Activated CD8-positive, alpha-beta memory T cell treated with anti-CD3 and anti-CD28 coated beads for 48 hours (primary cell): ENCODE measurements at regions not wholly inside any gene's neighbourhood (a gene's known extent, or its start where the extent isn't known, plus 50 kb on each side); places are given as distances from the start of the nearest gene placed in this dataset.

Experiments
- DNase-seq, 3 experiments: peaks; one replicate each; pipeline ENCODE4 v3.0.0-alpha.2; 2020; ENCODE audit warnings: low read depth in 2 of 3, low spot score in 2 of 3

- no peak for DNase-seq
Measured at GRCh38 chr4:26101011-26101410, 187.0 kb downstream of the SMIM20 start.

- no peak for DNase-seq
Measured at GRCh38 chr4:26104056-26104685, 190.2 kb downstream of the SMIM20 start.

GRCh38 chr4:26105337-26105736 is 191.3 kb downstream of the SMIM20 start:
- no peak for DNase-seq

GRCh38 chr4:26105815-26106699 is 192.0 kb downstream of the SMIM20 start:
- no peak for DNase-seq

GRCh38 chr4:26106776-26107175 is 192.8 kb downstream of the SMIM20 start:
- DNase-seq, result no peak

GRCh38 chr4:26108054-26108453 is 194.0 kb downstream of the SMIM20 start:
- DNase-seq, result no peak

GRCh38 chr4:26110493-26110892 is 196.5 kb downstream of the SMIM20 start:
- DNase-seq, result no peak

GRCh38 chr4:26113339-26113940 is 199.4 kb downstream of the SMIM20 start:
- no peak for DNase-seq

GRCh38 chr4:26116057-26116456 is 202.0 kb downstream of the SMIM20 start:
- no peak for DNase-seq

GRCh38 chr4:26120098-26120825 is 200.6 kb upstream of the RBPJ start:
- no peak for DNase-seq

- DNase-seq, result no peak
Measured at GRCh38 chr4:26122690-26123089, 198.1 kb upstream of the RBPJ start.

- no peak for DNase-seq
Measured at GRCh38 chr4:26124753-26125321, 196.0 kb upstream of the RBPJ start.

- DNase-seq, result no peak
Measured at GRCh38 chr4:26126143-26126718, 194.6 kb upstream of the RBPJ start.

GRCh38 chr4:26126994-26127393 is 193.8 kb upstream of the RBPJ start:
- no peak for DNase-seq

GRCh38 chr4:26127851-26128337 is 192.9 kb upstream of the RBPJ start:
- DNase-seq, result no peak

- no peak for DNase-seq
Measured at GRCh38 chr4:26130173-26130572, 190.6 kb upstream of the RBPJ start.

- no peak for DNase-seq
Measured at GRCh38 chr4:26130841-26131432, 189.9 kb upstream of the RBPJ start.

GRCh38 chr4:26131711-26132110 is 189.1 kb upstream of the RBPJ start:
- peak in 1 of 3 experiments; percentile 48 for DNase-seq

GRCh38 chr4:26132858-26133257 is 188.0 kb upstream of the RBPJ start:
- no peak for DNase-seq

- no peak for DNase-seq
Measured at GRCh38 chr4:26133840-26134239, 187.0 kb upstream of the RBPJ start.
